ENCODE measurements at regions not wholly inside any gene's neighbourhood (a gene's known extent, or its start where the extent isn't known, plus 50 kb on each side); places are given as distances from the start of the nearest gene placed in this dataset.
"Not testable (repeated sequence)": the region's sequence is repeated elsewhere in the genome, so short reads cannot be mapped to it uniquely, and the experiment has no call there.

GRCh38 chr4:117574085-117574484 lies 460.2 kb upstream of the NDST3 start:
- DNase-seq (ENCODE audit: low spot score) = no peak

GRCh38 chr4:117575850-117576249 lies 458.4 kb upstream of the NDST3 start:
- no peak for DNase-seq (ENCODE audit: low spot score)

GRCh38 chr4:117577686-117578311 lies 456.5 kb upstream of the NDST3 start:
- no peak for DNase-seq (ENCODE audit: low spot score)

GRCh38 chr4:117588771-117589170 lies 445.5 kb upstream of the NDST3 start:
- no peak for DNase-seq (ENCODE audit: low spot score)

GRCh38 chr4:117596917-117597480 lies 437.3 kb upstream of the NDST3 start:
- no peak for DNase-seq (ENCODE audit: low spot score)

GRCh38 chr4:117599393-117599792 lies 434.9 kb upstream of the NDST3 start:
- DNase-seq (ENCODE audit: low spot score) = not testable (repeated sequence)

GRCh38 chr4:117600936-117601335 lies 433.4 kb upstream of the NDST3 start:
- not testable (repeated sequence) for DNase-seq (ENCODE audit: low spot score)

- no peak for DNase-seq (ENCODE audit: low spot score)
Observed at GRCh38 chr4:117610706-117611308, 423.5 kb upstream of the NDST3 start.

GRCh38 chr4:117621673-117622072 lies 412.6 kb upstream of the NDST3 start:
- DNase-seq (ENCODE audit: low spot score) = no peak

GRCh38 chr4:117623326-117623725 lies 411.0 kb upstream of the NDST3 start:
- no peak for DNase-seq (ENCODE audit: low spot score)

GRCh38 chr4:117626664-117627063 lies 407.6 kb upstream of the NDST3 start:
- no peak for DNase-seq (ENCODE audit: low spot score)

- no peak for DNase-seq (ENCODE audit: low spot score)
Observed at GRCh38 chr4:117634716-117635115, 399.6 kb upstream of the NDST3 start.

- no peak for DNase-seq (ENCODE audit: low spot score)
Observed at GRCh38 chr4:117637347-117637746, 396.9 kb upstream of the NDST3 start.

GRCh38 chr4:117640836-117641235 lies 393.4 kb upstream of the NDST3 start:
- DNase-seq (ENCODE audit: low spot score) = no peak

GRCh38 chr4:117641519-117641918 lies 392.8 kb upstream of the NDST3 start:
- DNase-seq (ENCODE audit: low spot score) = no peak

- no peak for DNase-seq (ENCODE audit: low spot score)
Observed at GRCh38 chr4:117654079-117654478, 380.2 kb upstream of the NDST3 start.

- DNase-seq (ENCODE audit: low spot score) = no peak
Observed at GRCh38 chr4:117660668-117661067, 373.6 kb upstream of the NDST3 start.

GRCh38 chr4:117661091-117662072 lies 372.9 kb upstream of the NDST3 start:
- DNase-seq (ENCODE audit: low spot score) = no peak

- no peak for DNase-seq (ENCODE audit: low spot score)
Observed at GRCh38 chr4:117664706-117665444, 369.4 kb upstream of the NDST3 start.

- DNase-seq (ENCODE audit: low spot score) = no peak
Observed at GRCh38 chr4:117676153-117676552, 358.1 kb upstream of the NDST3 start.

- DNase-seq (ENCODE audit: low spot score) = no peak
Observed at GRCh38 chr4:117678861-117679260, 355.4 kb upstream of the NDST3 start.
